Astrocyte (in vitro differentiated cells and primary cell): ENCODE measurements at regions not wholly inside any gene's neighbourhood (a gene's known extent, or its start where the extent isn't known, plus 50 kb on each side); places are given as distances from the start of the nearest gene placed in this dataset.

ENCODE experiments used
- DNase-seq: peaks from one replicate; pipeline ENCODE4 v3.0.0-alpha.2; 2010; ENCODE audit warnings: low read depth
- FAIRE-seq: peaks from 2 replicates; lab custom pipeline; 2011; peaks lifted over from hg19 to GRCh38; lab: Jason Lieb, UNC
- H2AFZ ChIP-seq: 2 replicates; pipeline ENCODE4 v1.6.0; 2012; ENCODE audit warnings: low read depth, low read length, inconsistent platforms
- H3K27ac ChIP-seq: 2 replicates; pipeline ENCODE4 v1.5.1; 2011; ENCODE audit warnings: low read depth, low read length, inconsistent platforms
- H3K27me3 ChIP-seq: 2 replicates; pipeline ENCODE4 v1.6.0; 2011; ENCODE audit warnings: low read length, inconsistent platforms; ENCODE audit not compliant: insufficient read depth
- H3K36me3 ChIP-seq: 2 replicates; pipeline ENCODE4 v1.5.1; 2011; ENCODE audit warnings: low read length, inconsistent platforms; ENCODE audit not compliant: insufficient read depth
- H3K4me1 ChIP-seq: 2 replicates; pipeline ENCODE4 v1.5.1; 2011; ENCODE audit warnings: low read length, inconsistent platforms; ENCODE audit not compliant: insufficient read depth
- H3K4me2 ChIP-seq: 2 replicates; pipeline ENCODE4 v1.6.0; 2012; ENCODE audit warnings: low read length, inconsistent platforms
- H3K4me3 ChIP-seq: 2 replicates; pipeline ENCODE4 v1.5.1; 2011; ENCODE audit warnings: low read depth, mild to moderate bottlenecking, low read length, inconsistent platforms; ENCODE audit not compliant: insufficient read depth
- H3K79me2 ChIP-seq: 2 replicates; pipeline ENCODE4 v1.6.0; 2012; ENCODE audit warnings: mild to moderate bottlenecking, low read length, inconsistent platforms; ENCODE audit not compliant: insufficient read depth
- H3K9ac ChIP-seq: 2 replicates; pipeline ENCODE4 v1.6.0; 2012; ENCODE audit warnings: mild to moderate bottlenecking, low read length, inconsistent platforms
- H3K9me3 ChIP-seq: 2 replicates; pipeline ENCODE4 v1.5.1; 2012; ENCODE audit warnings: low read depth, mild to moderate bottlenecking, low read length, inconsistent platforms; ENCODE audit not compliant: insufficient read depth
- H4K20me1 ChIP-seq: 2 replicates; pipeline ENCODE4 v1.6.0; 2012; ENCODE audit warnings: low read length, inconsistent platforms; ENCODE audit not compliant: insufficient read depth
- H3K27ac Mint-ChIP-seq: one replicate; pipeline ENCODE4 v1.8.0; 2021; ENCODE audit warnings: mild to moderate bottlenecking, mixed read lengths; ENCODE audit not compliant: unreplicated experiment
- H3K27me3 Mint-ChIP-seq: one replicate; pipeline ENCODE4 v1.8.0; 2021; ENCODE audit warnings: low read depth, mixed read lengths; ENCODE audit not compliant: unreplicated experiment
- H3K36me3 Mint-ChIP-seq: one replicate; pipeline ENCODE4 v1.8.0; 2021; ENCODE audit warnings: low read depth, mixed read lengths; ENCODE audit not compliant: unreplicated experiment
- H3K4me1 Mint-ChIP-seq: one replicate; pipeline ENCODE4 v1.8.0; 2021; ENCODE audit warnings: low read depth, mixed read lengths; ENCODE audit not compliant: unreplicated experiment
- H3K4me3 Mint-ChIP-seq: one replicate; pipeline ENCODE4 v1.8.0; 2021; ENCODE audit warnings: mild to moderate bottlenecking, moderate library complexity, mixed read lengths; ENCODE audit not compliant: unreplicated experiment
- H3K9me3 Mint-ChIP-seq: one replicate; pipeline ENCODE4 v1.8.0; 2021; ENCODE audit warnings: mild to moderate bottlenecking, mixed read lengths; ENCODE audit not compliant: unreplicated experiment
- CTCF ChIP-seq: IDR thresholded peaks from 2 replicates; pipeline ENCODE4 v1.5.1; 2011; ENCODE audit warnings: low read depth, mild to moderate bottlenecking, inconsistent platforms, low read length, moderate library complexity; ENCODE audit not compliant: insufficient read depth
- EZH2 ChIP-seq: IDR thresholded peaks from 2 replicates; pipeline ENCODE4 v1.6.1; 2012; ENCODE audit warnings: mild to moderate bottlenecking, low read length, inconsistent platforms; ENCODE audit not compliant: insufficient read depth

- Mint-ChIP-seq H3K27ac (no peak overlapping the region), H3K4me3 (no peak overlapping the region), H3K9me3 (peaks cover 10% of the 10 kb centered on the region), H3K4me1 (peaks cover 20% of the 10 kb centered on the region), H3K27me3 (peaks cover 13% of the 10 kb centered on the region), H3K36me3 (no peaks in the 10 kb centered on the region)
- H3K79me2 ChIP-seq: no peaks in the 10 kb centered on the region
- H3K36me3 ChIP-seq: no peaks in the 10 kb centered on the region
- FAIRE-seq (no peak), DNase-seq (no peak)
- H3K9me3 ChIP-seq: no peaks in the 10 kb centered on the region
- H3K4me3 ChIP-seq: no peak overlapping the region
- H2AFZ ChIP-seq: no peak overlapping the region
- H3K27ac ChIP-seq: no peak overlapping the region
- H3K4me1 ChIP-seq: no peaks in the 10 kb centered on the region
- no peak overlapping the region for H3K4me2 ChIP-seq
- peaks cover 7% of the 10 kb centered on the region for H3K27me3 ChIP-seq
- no peak overlapping the region for H3K9ac ChIP-seq
- TF ChIP-seq EZH2 (no peak), CTCF (no peak)
- H4K20me1 ChIP-seq: no peaks in the 10 kb centered on the region
These were observed 141.5 kb upstream of the PCBD1 start for GRCh38 chr10:71029907-71030306.

GRCh38 chr10:71031026-71031425 is 142.7 kb upstream of the PCBD1 start:
- H2AFZ ChIP-seq: no peak overlapping the region
- no peak for TF ChIP-seq CTCF
- Mint-ChIP-seq H3K9me3 (peaks cover 10% of the 10 kb centered on the region), H3K27me3 (peaks cover 15% of the 10 kb centered on the region), H3K4me1 (peaks cover 20% of the 10 kb centered on the region), H3K27ac (no peak overlapping the region), H3K4me3 (no peak overlapping the region), H3K36me3 (no peaks in the 10 kb centered on the region)
- H3K4me2 ChIP-seq: no peak overlapping the region
- no peaks in the 10 kb centered on the region for H3K4me1 ChIP-seq
- no peak overlapping the region for H3K4me3 ChIP-seq
- no peaks in the 10 kb centered on the region for H4K20me1 ChIP-seq
- H3K27me3 ChIP-seq: peaks cover 9% of the 10 kb centered on the region
- no peaks in the 10 kb centered on the region for H3K9me3 ChIP-seq
- H3K27ac ChIP-seq: no peak overlapping the region
- FAIRE-seq: no peak
- DNase-seq: no peak
- no peak overlapping the region for H3K9ac ChIP-seq
- no peaks in the 10 kb centered on the region for H3K36me3 ChIP-seq
- no peaks in the 10 kb centered on the region for H3K79me2 ChIP-seq

- no peak overlapping the region for H3K27ac Mint-ChIP-seq
- no peak overlapping the region for H3K4me3 ChIP-seq
- FAIRE-seq: no peak
These were observed 143.2 kb upstream of the PCBD1 start for GRCh38 chr10:71031603-71032002.

More at GRCh38 chr10:71031603-71032002, 143.2 kb upstream of the PCBD1 start:
- H3K36me3 Mint-ChIP-seq: no peaks in the 10 kb centered on the region
- no peak for TF ChIP-seq CTCF
- H3K27me3 ChIP-seq: peaks cover 9% of the 10 kb centered on the region
- no peak overlapping the region for H2AFZ ChIP-seq
- peaks cover 10% of the 10 kb centered on the region for H3K9me3 Mint-ChIP-seq
- no peak for DNase-seq
- no peaks in the 10 kb centered on the region for H3K79me2 ChIP-seq
- H3K4me2 ChIP-seq: no peak overlapping the region
- no peaks in the 10 kb centered on the region for H3K36me3 ChIP-seq
- no peak overlapping the region for H3K9ac ChIP-seq
- H3K27ac ChIP-seq: no peak overlapping the region
- no peaks in the 10 kb centered on the region for H3K9me3 ChIP-seq
- H4K20me1 ChIP-seq: no peaks in the 10 kb centered on the region
- peaks cover 20% of the 10 kb centered on the region for H3K4me1 Mint-ChIP-seq
- H3K4me1 ChIP-seq: no peaks in the 10 kb centered on the region
- H3K27me3 Mint-ChIP-seq: peaks cover 12% of the 10 kb centered on the region
- H3K4me3 Mint-ChIP-seq: no peak overlapping the region
